DMS53 treated with DMSO at 0.1 percent for 48 hours (cell line): ENCODE measurements at regions not wholly inside any gene's neighbourhood (a gene's known extent, or its start where the extent isn't known, plus 50 kb on each side); places are given as distances from the start of the nearest gene placed in this dataset.
"Not testable (repeated sequence)": the region's sequence is repeated elsewhere in the genome, so short reads cannot be mapped to it uniquely, and the experiment has no call there.

ENCODE experiments used
- DNase-seq: peaks from one replicate; lab custom pipeline; 2025; ENCODE audit not compliant: unreplicated experiment; lab: John Stamatoyannopoulos, UW

DNA sequence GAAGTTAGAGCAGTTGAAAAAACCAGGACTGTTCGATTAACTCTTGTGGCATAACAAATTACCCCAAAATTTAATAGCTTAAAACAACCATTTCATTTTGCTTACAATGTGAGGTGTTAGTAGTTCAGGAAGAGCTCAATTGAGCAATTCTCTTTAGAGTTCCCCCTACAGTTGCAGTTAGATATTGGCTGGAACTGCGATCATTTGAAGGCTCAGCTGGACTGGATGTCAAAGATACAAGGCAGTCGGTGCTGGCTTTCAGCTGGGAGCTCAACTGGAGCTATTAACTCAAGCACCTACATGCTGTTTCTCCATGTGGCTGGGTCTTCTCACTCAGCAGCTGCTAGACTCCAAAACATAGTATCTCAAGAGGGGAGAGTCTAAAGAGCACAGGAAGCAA is 96.0 kb upstream of the LOC128125822 start:
- no peak for DNase-seq

DNA sequence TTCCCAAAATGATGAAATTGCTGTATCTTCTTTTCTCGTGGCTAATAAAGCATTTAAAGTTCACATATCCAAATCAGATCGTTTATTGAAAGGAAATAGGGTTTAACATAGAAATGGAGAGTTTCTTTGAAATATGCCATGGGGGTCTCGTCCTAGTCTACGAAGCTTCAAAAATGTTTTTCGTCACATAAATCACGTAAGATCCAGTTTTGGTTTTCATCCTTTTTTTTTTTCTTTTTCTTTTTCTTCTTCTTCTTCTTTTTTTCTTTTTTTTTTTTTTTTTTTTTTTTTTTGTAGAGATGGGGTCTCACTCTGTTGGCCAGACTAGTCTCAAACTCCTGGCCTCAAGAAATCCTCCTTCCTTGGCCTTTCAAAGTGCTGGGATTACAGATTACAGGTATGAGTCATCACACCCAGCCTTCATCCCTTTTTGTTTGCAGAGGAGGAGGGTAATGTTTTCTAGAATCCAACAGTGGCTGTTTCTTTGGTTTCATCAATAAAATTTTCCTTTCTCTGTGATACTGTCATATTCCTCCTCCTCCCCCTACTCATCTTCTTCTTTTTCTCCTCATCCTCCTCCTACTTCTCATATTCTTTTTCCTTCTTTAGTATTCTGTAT is 94.7 kb upstream of the LOC128125822 start:
- no peak for DNase-seq

DNA sequence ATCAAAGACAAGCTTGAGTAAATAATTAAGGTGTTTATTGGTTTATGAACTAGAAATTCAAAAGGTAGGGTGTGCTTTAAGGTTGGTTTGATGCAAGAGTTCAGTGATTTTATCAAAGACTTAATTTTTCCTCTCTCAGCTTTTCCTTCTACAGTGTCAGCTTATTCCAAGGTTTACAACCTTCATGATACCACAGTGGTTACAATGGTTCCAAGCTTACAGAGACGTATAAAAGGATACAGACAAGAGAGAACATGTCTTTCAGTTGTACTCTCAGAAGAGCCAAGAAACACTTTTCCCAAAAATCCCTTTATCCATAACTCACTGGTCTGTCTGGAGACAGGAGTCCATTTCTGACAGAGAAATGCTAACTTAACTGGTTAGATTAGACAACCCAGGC is 93.5 kb upstream of the LOC128125822 start:
- DNase-seq, result no peak

DNA sequence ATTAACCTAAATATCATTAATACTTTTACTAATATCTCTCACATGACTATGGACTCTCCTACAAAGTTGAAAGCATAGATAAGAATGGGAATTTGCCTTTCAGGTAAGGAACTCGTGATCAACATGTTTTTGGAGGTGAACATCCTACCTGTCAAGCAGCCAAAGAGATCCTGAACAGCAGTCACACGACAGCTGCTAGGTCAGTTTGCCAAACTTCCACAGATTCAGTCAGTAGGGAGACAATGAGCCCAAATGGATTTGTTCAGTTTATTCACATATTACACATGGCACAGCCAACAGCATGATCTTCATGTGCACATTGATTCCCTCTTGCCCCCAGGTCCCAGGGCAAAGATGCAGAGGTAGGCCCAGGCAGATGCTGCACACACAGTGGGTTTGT is 86.1 kb upstream of the LOC128125822 start:
- DNase-seq, result no peak

DNA sequence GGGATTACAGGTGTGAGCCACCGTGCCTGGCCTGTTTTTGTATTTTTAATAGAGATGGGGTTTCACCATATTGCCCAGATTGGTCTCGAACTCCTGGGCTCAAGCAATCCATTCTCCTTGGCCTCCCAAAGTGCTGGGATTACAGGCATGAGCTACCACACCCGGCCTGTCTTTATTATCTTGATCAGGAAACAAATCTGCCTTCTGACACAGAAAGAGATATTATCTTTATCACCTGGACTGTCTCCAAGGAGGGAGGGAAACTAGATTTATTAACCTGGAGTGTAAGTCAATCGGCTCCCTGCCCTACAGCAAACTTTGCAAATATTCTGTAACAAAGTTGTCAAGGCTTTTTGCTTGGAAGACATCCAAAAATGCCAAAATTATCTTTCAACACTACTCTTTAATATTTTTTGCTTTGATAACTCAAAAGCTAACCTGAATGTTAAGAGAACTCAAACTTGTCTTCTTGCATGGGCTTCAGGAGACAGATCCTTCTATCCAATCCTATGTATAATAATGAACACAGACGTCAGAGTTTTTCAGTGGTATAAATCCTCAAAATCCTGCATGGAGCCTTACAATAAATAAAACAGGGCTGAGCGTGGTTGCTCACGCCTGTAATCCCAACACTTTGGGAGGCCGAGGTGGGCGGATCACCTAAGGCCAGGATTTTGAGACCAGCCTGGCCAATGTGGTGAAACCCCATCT is 85.0 kb upstream of the LOC128125822 start:
- DNase-seq, result no peak

DNA sequence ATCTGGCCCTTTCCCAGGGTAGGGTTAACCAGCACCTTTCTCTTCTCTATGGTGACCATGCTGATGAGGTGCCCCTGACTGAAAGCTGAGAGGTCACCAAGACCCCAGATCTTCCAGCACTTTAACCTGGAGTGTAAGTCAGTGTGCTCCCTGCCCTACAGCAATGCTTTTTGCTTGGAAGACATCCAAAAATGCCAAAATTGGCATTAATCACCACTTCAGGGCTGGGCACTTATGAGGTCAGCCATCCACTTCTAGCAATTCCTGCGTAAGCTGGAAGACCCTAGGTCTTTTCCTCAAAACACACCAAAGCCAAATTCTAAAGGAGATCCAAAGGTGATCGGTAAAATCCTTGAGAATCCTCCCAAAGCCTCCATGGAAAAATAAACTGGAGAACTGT is 81.2 kb upstream of the LOC128125822 start:
- no peak for DNase-seq

DNA sequence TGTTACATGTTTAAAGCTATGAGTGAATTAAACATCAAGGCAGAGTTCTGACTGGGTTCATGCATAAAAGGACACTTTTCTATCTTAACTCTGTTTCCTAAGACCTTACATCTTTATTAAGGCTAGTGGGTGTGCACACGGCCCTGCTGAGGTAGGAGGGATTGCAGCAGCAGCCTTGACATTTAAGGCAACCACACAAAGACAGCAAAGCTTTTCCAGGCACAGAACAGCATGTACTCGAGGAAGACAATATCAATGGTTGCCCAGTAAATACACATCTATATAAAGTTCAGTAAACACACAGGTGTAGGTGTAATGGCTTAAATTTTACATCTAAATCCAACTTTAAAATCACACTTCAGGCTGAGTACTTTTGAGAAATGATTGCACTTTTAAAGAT is 79.8 kb upstream of the LOC128125822 start:
- no peak for DNase-seq

DNA sequence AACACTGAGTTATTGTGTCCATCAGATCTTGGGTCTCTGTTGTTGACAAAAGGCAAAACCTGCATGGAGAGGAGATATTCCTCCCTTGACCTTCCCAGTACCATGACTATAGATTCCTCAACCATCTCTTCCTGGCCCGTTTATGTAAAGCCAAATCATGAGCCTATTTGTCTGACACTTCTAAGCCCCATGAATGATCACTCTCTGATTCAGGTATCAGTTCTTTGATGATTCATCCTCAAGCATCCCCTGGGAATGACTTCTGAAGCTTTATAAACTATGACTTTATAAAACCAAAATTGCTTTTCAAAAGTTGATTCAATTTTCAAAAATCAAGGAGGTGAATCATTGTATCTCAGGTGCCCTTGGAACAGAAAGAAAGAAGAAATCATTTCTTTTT is 78.7 kb upstream of the LOC128125822 start:
- DNase-seq, result no peak

DNA sequence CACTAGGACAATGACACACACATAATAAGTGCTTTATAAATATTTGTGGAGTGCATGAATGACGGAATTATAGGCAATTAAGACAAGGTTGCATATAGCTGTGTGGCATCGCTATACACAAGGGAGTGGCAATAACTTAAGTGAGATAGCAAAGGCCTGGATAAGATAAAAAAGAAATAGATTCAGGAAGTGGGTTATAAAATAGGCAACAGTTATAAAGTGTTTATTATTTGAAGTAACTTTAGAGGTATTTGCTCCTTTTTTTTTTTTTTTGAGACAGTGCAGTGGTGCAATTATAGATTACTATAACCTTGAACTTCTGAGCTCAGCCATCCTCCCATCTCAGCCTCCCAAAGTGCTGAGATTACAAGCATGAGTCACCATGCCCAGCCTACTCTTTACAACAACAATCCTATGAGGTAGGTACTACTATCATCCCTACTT is 75.9 kb upstream of the LOC128125822 start:
- DNase-seq, result no peak

DNA sequence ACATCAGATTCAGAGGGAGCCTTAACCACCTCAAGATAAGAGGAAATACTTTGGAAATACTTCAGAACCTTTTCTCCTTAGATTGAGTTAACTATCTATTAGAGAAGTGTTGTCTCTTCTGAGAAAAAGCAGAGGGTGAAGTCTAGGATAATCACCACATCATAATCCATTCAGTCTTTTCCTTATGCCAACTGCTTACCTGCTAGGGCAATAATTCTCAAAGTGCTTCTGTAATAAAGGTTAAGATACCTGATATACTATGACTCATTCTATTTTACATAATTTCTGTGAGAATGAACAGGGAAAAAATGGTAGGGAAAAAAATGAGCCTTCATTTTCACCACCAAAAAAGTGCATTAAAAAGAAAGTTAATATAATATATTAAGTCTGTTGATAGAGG is 70.1 kb upstream of the LOC128125822 start:
- peak; percentile 10 for DNase-seq

DNA sequence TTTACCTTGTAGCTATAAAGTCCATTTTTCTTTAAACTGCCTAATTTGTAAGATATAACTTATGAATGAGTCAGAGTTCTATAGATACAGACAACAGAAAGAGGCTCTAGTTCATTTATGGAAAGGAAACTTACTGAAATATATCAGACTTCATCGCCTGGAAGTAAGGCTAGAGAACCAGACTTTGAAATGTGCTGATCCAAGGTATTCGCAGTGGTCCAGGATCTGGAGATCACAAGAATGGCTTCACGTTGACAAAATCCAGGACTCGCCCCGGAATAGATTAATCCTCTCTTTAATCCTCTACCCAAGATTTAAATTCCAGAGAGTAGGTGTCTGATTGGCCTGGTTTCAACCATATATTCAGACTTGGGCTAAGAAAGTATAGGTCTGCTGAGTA is 69.1 kb upstream of the LOC128125822 start:
- no peak for DNase-seq

DNA sequence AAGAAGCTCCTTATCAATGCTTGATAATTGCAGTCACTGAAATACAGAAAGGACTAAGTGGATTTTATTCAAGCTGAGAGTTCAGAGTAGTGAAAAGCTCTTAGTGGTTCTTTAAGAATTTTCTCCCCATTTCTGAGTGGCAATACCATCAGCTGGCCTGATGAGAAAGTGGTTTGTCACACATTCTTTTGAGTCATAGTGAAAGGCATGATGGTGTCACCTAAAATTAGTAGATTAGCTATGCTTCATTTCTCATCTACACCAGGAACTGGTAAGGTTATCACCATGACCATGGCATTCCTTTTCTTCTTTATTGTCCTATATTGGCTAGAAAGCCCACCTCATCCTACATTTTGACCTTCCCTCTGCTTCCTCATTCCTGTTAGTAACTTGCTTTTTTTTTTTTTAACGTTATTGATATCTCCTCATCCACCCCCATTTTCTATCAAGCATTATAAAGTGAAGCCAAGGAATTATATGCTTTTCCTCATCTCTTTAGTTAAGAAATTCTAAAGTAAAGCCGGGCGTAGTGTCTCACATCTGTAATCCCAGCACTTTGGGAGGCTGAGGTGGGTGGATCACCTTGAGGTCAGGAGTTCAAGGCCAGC is 67.4 kb upstream of the LOC128125822 start:
- DNase-seq, result no peak

DNA sequence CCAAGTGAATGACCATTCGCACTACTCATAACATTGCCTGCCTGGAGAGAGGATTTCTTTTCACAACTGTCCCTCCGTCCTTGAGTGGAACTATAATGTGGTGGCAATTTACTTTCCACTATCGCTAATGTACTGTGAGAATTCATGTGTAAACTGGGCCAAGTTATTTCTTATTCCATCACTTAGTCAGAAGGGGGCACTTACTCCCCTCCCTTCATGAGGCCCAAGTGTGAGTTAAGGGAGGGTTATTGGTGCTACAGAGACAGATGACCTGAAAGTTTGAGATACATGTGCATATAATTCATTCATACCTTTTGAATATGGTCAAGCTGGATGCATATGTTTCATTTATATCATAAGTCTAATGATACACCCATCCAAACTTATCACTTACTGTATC is 65.2 kb upstream of the LOC128125822 start:
- no peak for DNase-seq

DNA sequence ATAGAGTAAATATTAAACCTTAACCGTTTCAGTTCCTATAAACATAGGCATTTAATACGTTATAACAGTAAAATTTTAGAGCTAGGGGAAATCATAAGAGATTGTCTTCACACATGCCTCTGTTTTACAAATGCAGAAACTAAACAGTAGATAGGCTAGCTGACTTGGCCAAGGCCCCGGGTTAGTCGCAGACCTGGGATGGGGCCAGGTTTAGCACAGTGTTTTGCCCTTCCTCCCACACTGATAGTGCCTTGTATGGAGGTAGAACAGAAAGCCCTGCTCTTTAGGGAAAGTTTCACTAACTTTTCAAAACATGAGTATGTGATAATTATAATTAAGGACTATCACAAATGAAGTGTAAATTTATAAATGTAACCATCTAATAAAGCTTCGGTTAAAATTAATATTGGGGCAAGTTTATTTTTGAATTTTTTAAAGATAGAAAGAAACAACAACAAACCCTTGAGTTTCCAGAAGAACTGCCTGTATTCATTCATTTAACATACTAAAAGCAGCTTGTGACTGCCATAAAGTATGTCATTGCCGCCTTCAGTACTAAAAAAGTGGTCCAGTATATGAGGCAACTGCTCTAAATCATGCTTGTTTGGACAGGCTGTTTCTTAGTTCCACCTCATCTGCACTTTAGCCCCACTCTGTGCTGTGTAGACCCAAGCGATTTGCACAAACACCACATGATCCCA is 62.5 kb upstream of the LOC128125822 start:
- DNase-seq, result no peak

DNA sequence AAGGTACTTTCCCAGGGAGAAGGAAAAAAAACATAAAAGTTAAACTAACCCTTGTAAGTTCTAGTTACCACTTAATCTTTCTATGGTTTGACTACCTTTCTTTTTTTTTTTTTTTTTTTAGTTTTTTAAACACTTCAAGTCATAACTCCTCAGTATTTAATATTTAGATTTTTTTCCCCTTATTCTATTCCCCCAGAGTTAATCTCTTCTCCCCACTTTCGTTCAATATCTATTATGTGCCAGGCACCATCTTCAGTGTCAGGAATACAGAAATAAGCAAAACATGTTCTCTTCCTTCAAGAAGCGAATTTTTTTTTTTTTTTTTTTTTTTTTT is 62.0 kb upstream of the LOC128125822 start:
- no peak for DNase-seq

DNA sequence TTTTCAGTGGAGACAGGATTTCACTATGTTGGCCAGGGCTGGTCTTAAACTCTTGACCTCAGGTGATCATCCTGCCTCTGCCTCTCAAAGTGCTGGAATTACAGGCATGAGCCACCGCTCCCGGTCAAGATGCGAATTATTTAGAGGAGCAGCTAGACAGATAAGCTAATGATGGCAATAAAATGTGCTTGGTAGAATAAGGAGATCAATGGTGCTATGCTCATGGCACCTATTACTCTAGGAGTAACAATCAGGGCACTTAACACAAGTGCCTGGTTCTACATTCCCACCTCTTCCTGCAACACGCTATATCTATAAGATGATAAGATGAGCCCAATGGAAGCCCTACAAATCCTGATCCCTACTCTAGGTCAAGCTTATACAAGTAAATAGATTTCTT is 61.4 kb upstream of the LOC128125822 start:
- no peak for DNase-seq

DNA sequence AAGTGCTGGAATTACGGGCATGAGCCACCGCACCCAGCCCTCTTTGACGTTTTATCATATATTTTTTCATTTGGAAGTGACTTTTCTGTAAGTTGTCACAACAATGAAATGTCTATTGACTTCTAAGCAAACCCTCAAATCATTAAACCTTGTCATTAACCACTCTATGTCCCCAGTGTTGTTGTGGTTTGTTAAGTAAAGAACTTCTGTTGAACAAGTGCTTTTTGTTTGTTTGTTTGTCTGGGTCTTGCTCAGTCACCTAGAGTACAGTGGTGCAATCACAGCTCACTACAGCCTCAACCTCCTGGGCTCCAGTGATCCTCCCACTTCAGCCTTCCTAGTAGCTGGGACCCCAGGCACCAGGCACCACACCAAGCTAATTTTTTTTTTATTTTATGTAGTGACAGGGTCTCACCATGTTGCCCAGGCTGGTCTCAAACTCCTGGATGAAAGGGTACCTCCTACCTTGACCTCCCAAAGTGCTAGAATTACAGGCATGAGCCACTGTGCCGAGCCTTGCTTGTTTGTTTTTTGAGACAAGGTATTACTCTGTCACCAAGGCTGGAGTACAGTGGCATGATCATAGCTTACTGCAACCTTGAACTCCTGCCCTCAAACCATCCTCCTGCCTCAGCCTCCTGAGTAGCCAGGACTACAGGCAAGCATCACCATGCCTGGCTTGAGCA is 57.6 kb upstream of the LOC128125822 start:
- no peak for DNase-seq

DNA sequence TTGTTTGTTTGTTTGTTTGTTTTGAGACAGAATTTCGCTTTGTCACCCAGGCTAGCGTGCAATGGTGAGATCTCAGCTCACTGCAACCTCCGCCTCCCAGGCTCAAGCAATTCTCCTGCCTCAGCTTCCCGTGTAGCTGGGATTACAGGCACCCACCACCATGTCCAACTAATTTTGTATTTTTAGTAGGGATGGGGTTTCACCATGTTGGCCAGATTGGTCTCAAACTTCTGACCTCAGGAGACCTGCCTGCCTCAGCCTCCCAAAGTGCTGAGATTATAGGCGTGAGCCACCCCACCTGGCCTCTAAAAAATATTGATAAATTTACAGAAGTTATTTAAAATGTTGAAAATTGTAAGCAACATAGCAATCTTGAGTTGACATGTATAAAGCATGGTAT is 57.1 kb upstream of the LOC128125822 start:
- DNase-seq, result not testable (repeated sequence)

DNA sequence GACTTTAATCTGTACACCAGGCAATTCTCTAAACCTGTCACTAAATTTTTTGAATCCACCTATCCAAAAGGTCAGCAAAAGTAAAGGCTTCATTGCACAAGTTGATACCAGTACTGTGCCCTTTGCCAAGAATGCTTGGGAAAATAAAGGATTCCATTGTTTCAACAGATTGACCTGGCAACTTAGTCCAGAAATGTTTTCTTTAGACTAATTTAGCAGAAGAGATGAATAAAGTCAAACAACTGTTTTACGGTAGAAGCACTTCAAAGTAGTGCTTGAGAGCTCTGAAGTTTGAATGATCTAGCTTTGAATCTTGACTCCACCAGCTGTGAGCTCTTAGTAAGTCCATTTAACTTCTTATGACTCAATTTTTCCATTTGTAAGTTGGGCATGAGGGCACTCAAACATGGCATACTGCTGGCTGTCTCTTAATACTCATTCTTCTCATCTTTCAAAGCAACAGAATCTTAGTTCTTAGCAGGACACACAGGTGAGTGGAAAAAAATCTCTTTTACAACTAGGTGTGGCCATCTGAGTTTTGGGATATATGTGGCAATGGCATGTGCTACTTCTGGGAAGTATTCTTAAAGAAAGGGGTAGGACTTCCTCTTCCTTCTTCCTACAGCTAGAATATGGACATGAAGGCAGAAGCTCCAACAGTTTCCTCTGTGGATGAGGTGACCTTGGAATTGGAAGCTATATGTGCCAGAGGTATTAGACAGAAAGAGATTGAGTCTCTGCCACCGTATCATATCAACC is 55.9 kb upstream of the LOC128125822 start:
- DNase-seq, result no peak

DNA sequence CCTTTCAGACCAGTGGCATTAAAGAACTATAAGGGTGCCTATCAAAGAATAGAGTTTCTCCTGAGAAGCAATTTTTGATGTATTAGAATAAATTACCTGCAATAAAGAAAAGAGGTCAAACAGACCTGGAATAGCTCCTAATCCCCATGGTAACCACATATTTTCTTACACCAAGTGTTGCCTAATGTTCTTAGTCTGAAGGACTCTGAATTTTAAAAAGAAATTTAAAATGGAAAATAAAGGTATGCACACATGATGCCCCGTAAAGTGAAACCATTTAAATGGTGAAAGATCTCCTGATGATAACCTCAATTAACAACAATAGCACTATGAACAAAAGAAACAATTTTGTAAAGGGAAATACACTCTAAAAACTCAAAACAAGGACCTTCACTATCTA is 55.1 kb upstream of the LOC128125822 start:
- DNase-seq, result no peak
